Upper lobe of right lung (tissue), 1 donor: ENCODE measurements at regions not wholly inside any gene's neighbourhood (a gene's known extent, or its start where the extent isn't known, plus 50 kb on each side); places are given as distances from the start of the nearest gene placed in this dataset.
A peak's percentile ranks its signal among the peaks of the same experiment; 100 is the strongest.

Source experiments
- ATAC-seq: fragments of 200-7000 bp; cut with Tn5 transposase; one replicate; pipeline ENCODE4 v1.9.1; 2020; ENCODE audit warnings: mild to moderate bottlenecking, moderate library complexity
- DNase-seq: peaks from one replicate; pipeline ENCODE4 v3.0.0-alpha.2; 2020
- H3K27ac ChIP-seq: fragments of 200-600 bp; one replicate; pipeline ENCODE4 v1.8.0; 2022
- H3K27me3 ChIP-seq: fragments of 200-600 bp; one replicate; pipeline ENCODE4 v1.8.0; 2022; ENCODE audit warnings: mild to moderate bottlenecking
- H3K36me3 ChIP-seq: fragments of 200-600 bp; one replicate; pipeline ENCODE4 v1.8.0; 2022
- H3K4me1 ChIP-seq: fragments of 200-600 bp; one replicate; pipeline ENCODE4 v1.8.0; 2022
- H3K4me3 ChIP-seq: fragments of 200-600 bp; one replicate; pipeline ENCODE4 v1.8.0; 2022; ENCODE audit warnings: mild to moderate bottlenecking
- H3K9me3 ChIP-seq: fragments of 200-600 bp; one replicate; pipeline ENCODE4 v1.8.0; 2022
- CTCF ChIP-seq: fragments of 200-600 bp; IDR thresholded peaks from one replicate; pipeline ENCODE4 v1.8.0; 2022; ENCODE audit warnings: antibody characterized with exemption
- intact Hi-C: fragments of 100-400 bp; cut with DNase I; formaldehyde crosslinking; loops from one replicate; pipeline ENCODE4 v1.11.0; 2022
- donor health status: DM: no; HTN: yes; CAD: no; lungs with severe emphysema.

- Histone ChIP-seq H3K36me3 (no peaks in the 10 kb centered on the region), H3K27ac (no peak overlapping the region), H3K27me3 (no peaks in the 10 kb centered on the region), H3K9me3 (no peaks in the 10 kb centered on the region), H3K4me1 (no peaks in the 10 kb centered on the region), H3K4me3 (no peak overlapping the region)
- TF ChIP-seq CTCF, result no peak
- intact Hi-C loops, result no loop called here
- ATAC-seq, result no peak
- no peak for DNase-seq
These were observed 175.3 kb downstream of the ERCC6L2 start for GRCh38 chr9:96050861-96051155.

- H3K4me3 ChIP-seq, result no peak overlapping the region
These were observed 174.8 kb downstream of the ERCC6L2 start for GRCh38 chr9:96050048-96050860.

GRCh38 chr9:96048956-96049831 is 173.7 kb downstream of the ERCC6L2 start:
- TF ChIP-seq CTCF, result no peak
- Histone ChIP-seq H3K4me1 (no peaks in the 10 kb centered on the region), H3K27ac (no peak overlapping the region), H3K36me3 (no peaks in the 10 kb centered on the region), H3K4me3 (no peak overlapping the region), H3K27me3 (no peaks in the 10 kb centered on the region), H3K9me3 (no peaks in the 10 kb centered on the region)
- intact Hi-C loops, result no loop called here
- no peak for DNase-seq
- ATAC-seq, result peak; percentile 37

More at GRCh38 chr9:96050048-96050860, 174.8 kb downstream of the ERCC6L2 start:
- Histone ChIP-seq H3K36me3 (no peaks in the 10 kb centered on the region), H3K4me1 (no peaks in the 10 kb centered on the region), H3K27ac (no peak overlapping the region), H3K9me3 (no peaks in the 10 kb centered on the region), H3K27me3 (no peaks in the 10 kb centered on the region)
- no peak for ATAC-seq
- no peak for TF ChIP-seq CTCF
- intact Hi-C loops, result no loop called here
- no peak for DNase-seq

- Histone ChIP-seq H3K4me1 (no peaks in the 10 kb centered on the region), H3K4me3 (no peak overlapping the region), H3K36me3 (no peaks in the 10 kb centered on the region), H3K27ac (no peak overlapping the region), H3K9me3 (no peaks in the 10 kb centered on the region), H3K27me3 (no peaks in the 10 kb centered on the region)
- DNase-seq, result no peak
- TF ChIP-seq CTCF, result no peak
- intact Hi-C loops, result no loop called here
- ATAC-seq, result peak; percentile 5
These were observed 172.8 kb downstream of the ERCC6L2 start for GRCh38 chr9:96048104-96048955.

- intact Hi-C loops, result no loop called here
- no peaks in the 10 kb centered on the region for H3K27me3 ChIP-seq
- no peak overlapping the region for H3K4me3 ChIP-seq
- no peaks in the 10 kb centered on the region for H3K4me1 ChIP-seq
- no peaks in the 10 kb centered on the region for H3K36me3 ChIP-seq
- DNase-seq (no peak), ATAC-seq (no peak)
- no peak overlapping the region for H3K27ac ChIP-seq
- no peaks in the 10 kb centered on the region for H3K9me3 ChIP-seq
- TF ChIP-seq CTCF, result no peak
These were observed 172.2 kb downstream of the ERCC6L2 start for GRCh38 chr9:96047741-96048103.
